Activated naive CD4-positive, alpha-beta T cell treated with anti-CD3 and anti-CD28 coated beads, Interleukin-2, amount 50 U/mL, for 24 hours (primary cell): ENCODE measurements at regions not wholly inside any gene's neighbourhood (a gene's known extent, or its start where the extent isn't known, plus 50 kb on each side); places are given as distances from the start of the nearest gene placed in this dataset.

ENCODE experiments used
- H3K27ac Mint-ChIP-seq: one replicate; pipeline ENCODE4 v1.8.0; 2021; ENCODE audit warnings: mild to moderate bottlenecking, mixed read lengths
- H3K27me3 Mint-ChIP-seq: one replicate; pipeline ENCODE4 v1.8.0; 2021; ENCODE audit warnings: mixed read lengths
- H3K36me3 Mint-ChIP-seq: one replicate; pipeline ENCODE4 v1.8.0; 2021; ENCODE audit warnings: mixed read lengths
- H3K4me1 Mint-ChIP-seq: one replicate; pipeline ENCODE4 v1.8.0; 2021; ENCODE audit warnings: mixed read lengths
- H3K4me3 Mint-ChIP-seq: one replicate; pipeline ENCODE4 v1.8.0; 2021; ENCODE audit warnings: mild to moderate bottlenecking, mixed read lengths
- H3K9me3 Mint-ChIP-seq: one replicate; pipeline ENCODE4 v1.8.0; 2021; ENCODE audit warnings: mixed read lengths

- H3K27ac Mint-ChIP-seq, result no peak overlapping the region
- H3K4me3 Mint-ChIP-seq, result no peak overlapping the region
- H3K4me1 Mint-ChIP-seq, result no peaks in the 10 kb centered on the region
- H3K27me3 Mint-ChIP-seq, result peaks cover 4% of the 10 kb centered on the region
- no peaks in the 10 kb centered on the region for H3K36me3 Mint-ChIP-seq
- no peaks in the 10 kb centered on the region for H3K9me3 Mint-ChIP-seq
These were observed 218.4 kb upstream of the TMTC4 start for GRCh38 chr13:100892981-100893380.

GRCh38 chr13:100890645-100891044 lies 216.1 kb upstream of the TMTC4 start:
- Mint-ChIP-seq H3K4me3 (no peak overlapping the region), H3K36me3 (no peaks in the 10 kb centered on the region), H3K27me3 (peaks cover 3% of the 10 kb centered on the region), H3K4me1 (no peaks in the 10 kb centered on the region), H3K27ac (no peak overlapping the region), H3K9me3 (no peaks in the 10 kb centered on the region)

GRCh38 chr13:100887729-100888151 lies 213.1 kb upstream of the TMTC4 start:
- peaks cover 3% of the 10 kb centered on the region for H3K27me3 Mint-ChIP-seq
- H3K4me3 Mint-ChIP-seq, result no peak overlapping the region
- no peaks in the 10 kb centered on the region for H3K36me3 Mint-ChIP-seq
- H3K9me3 Mint-ChIP-seq, result no peaks in the 10 kb centered on the region
- H3K4me1 Mint-ChIP-seq, result no peaks in the 10 kb centered on the region
- no peak overlapping the region for H3K27ac Mint-ChIP-seq

GRCh38 chr13:100883453-100883852 lies 208.9 kb upstream of the TMTC4 start:
- H3K4me1 Mint-ChIP-seq, result no peaks in the 10 kb centered on the region
- H3K9me3 Mint-ChIP-seq, result no peaks in the 10 kb centered on the region

GRCh38 chr13:100881291-100881864 lies 206.8 kb upstream of the TMTC4 start:
- no peaks in the 10 kb centered on the region for H3K4me1 Mint-ChIP-seq
- peaks cover 14% of the 10 kb centered on the region for H3K27me3 Mint-ChIP-seq
- no peaks in the 10 kb centered on the region for H3K36me3 Mint-ChIP-seq
- H3K4me3 Mint-ChIP-seq, result no peak overlapping the region
- peaks cover 3% of the 10 kb centered on the region for H3K9me3 Mint-ChIP-seq
- no peak overlapping the region for H3K27ac Mint-ChIP-seq

More at GRCh38 chr13:100883453-100883852, 208.9 kb upstream of the TMTC4 start:
- H3K4me3 Mint-ChIP-seq, result no peak overlapping the region
- H3K27me3 Mint-ChIP-seq, result peaks cover 14% of the 10 kb centered on the region
- no peaks in the 10 kb centered on the region for H3K36me3 Mint-ChIP-seq
- H3K27ac Mint-ChIP-seq, result no peak overlapping the region

GRCh38 chr13:100880166-100880565 lies 205.6 kb upstream of the TMTC4 start:
- Mint-ChIP-seq H3K27me3 (peaks cover 19% of the 10 kb centered on the region), H3K9me3 (peaks cover 8% of the 10 kb centered on the region), H3K4me1 (no peaks in the 10 kb centered on the region), H3K27ac (no peak overlapping the region), H3K4me3 (no peak overlapping the region), H3K36me3 (no peaks in the 10 kb centered on the region)

GRCh38 chr13:100879255-100879654 lies 204.7 kb upstream of the TMTC4 start:
- no peak overlapping the region for H3K4me3 Mint-ChIP-seq
- H3K27ac Mint-ChIP-seq, result no peak overlapping the region
- H3K9me3 Mint-ChIP-seq, result peaks cover 8% of the 10 kb centered on the region
- no peaks in the 10 kb centered on the region for H3K36me3 Mint-ChIP-seq
- peaks cover 22% of the 10 kb centered on the region for H3K27me3 Mint-ChIP-seq
- no peaks in the 10 kb centered on the region for H3K4me1 Mint-ChIP-seq

- Mint-ChIP-seq H3K4me3 (no peak overlapping the region), H3K27me3 (peaks cover 24% of the 10 kb centered on the region), H3K4me1 (no peaks in the 10 kb centered on the region), H3K36me3 (no peaks in the 10 kb centered on the region), H3K27ac (no peak overlapping the region), H3K9me3 (peaks cover 8% of the 10 kb centered on the region)
These were observed 201.4 kb upstream of the TMTC4 start for GRCh38 chr13:100876044-100876403.

GRCh38 chr13:100875392-100876043 lies 200.9 kb upstream of the TMTC4 start:
- Mint-ChIP-seq H3K4me3 (no peak overlapping the region), H3K27ac (no peak overlapping the region), H3K9me3 (peaks cover 8% of the 10 kb centered on the region), H3K4me1 (no peaks in the 10 kb centered on the region), H3K27me3 (peaks cover 22% of the 10 kb centered on the region), H3K36me3 (no peaks in the 10 kb centered on the region)

GRCh38 chr13:100872761-100873160 lies 198.2 kb upstream of the TMTC4 start:
- no peaks in the 10 kb centered on the region for H3K4me1 Mint-ChIP-seq
- peaks cover 13% of the 10 kb centered on the region for H3K27me3 Mint-ChIP-seq
- H3K9me3 Mint-ChIP-seq, result peaks cover 8% of the 10 kb centered on the region
- H3K27ac Mint-ChIP-seq, result no peak overlapping the region
- H3K36me3 Mint-ChIP-seq, result peaks cover 1% of the 10 kb centered on the region
- no peak overlapping the region for H3K4me3 Mint-ChIP-seq

- Mint-ChIP-seq H3K4me1 (no peaks in the 10 kb centered on the region), H3K27me3 (peaks cover 11% of the 10 kb centered on the region), H3K4me3 (no peak overlapping the region), H3K27ac (no peak overlapping the region), H3K36me3 (peaks cover 2% of the 10 kb centered on the region), H3K9me3 (peaks cover 13% of the 10 kb centered on the region)
These were observed 196.3 kb upstream of the TMTC4 start for GRCh38 chr13:100870898-100871297.

- no peaks in the 10 kb centered on the region for H3K4me1 Mint-ChIP-seq
- peaks cover 11% of the 10 kb centered on the region for H3K9me3 Mint-ChIP-seq
- H3K27ac Mint-ChIP-seq, result no peak overlapping the region
- no peak overlapping the region for H3K4me3 Mint-ChIP-seq
- H3K27me3 Mint-ChIP-seq, result peaks cover 3% of the 10 kb centered on the region
- no peaks in the 10 kb centered on the region for H3K36me3 Mint-ChIP-seq
These were observed 186.3 kb upstream of the TMTC4 start for GRCh38 chr13:100860866-100861265.

GRCh38 chr13:100859861-100860260 lies 185.3 kb upstream of the TMTC4 start:
- Mint-ChIP-seq H3K27me3 (peaks cover 2% of the 10 kb centered on the region), H3K9me3 (peaks cover 5% of the 10 kb centered on the region), H3K4me1 (no peaks in the 10 kb centered on the region), H3K27ac (no peak overlapping the region), H3K4me3 (no peak overlapping the region), H3K36me3 (no peaks in the 10 kb centered on the region)

GRCh38 chr13:100855151-100855550 lies 180.6 kb upstream of the TMTC4 start:
- H3K36me3 Mint-ChIP-seq, result no peaks in the 10 kb centered on the region
- no peak overlapping the region for H3K27ac Mint-ChIP-seq
- no peaks in the 10 kb centered on the region for H3K27me3 Mint-ChIP-seq
- H3K9me3 Mint-ChIP-seq, result no peaks in the 10 kb centered on the region
- H3K4me3 Mint-ChIP-seq, result no peak overlapping the region
- no peaks in the 10 kb centered on the region for H3K4me1 Mint-ChIP-seq

- Mint-ChIP-seq H3K27ac (no peak overlapping the region), H3K4me3 (no peak overlapping the region), H3K9me3 (no peaks in the 10 kb centered on the region), H3K36me3 (no peaks in the 10 kb centered on the region), H3K27me3 (no peaks in the 10 kb centered on the region), H3K4me1 (no peaks in the 10 kb centered on the region)
These were observed 179.4 kb upstream of the TMTC4 start for GRCh38 chr13:100854006-100854405.

GRCh38 chr13:100853434-100853833 lies 178.8 kb upstream of the TMTC4 start:
- no peak overlapping the region for H3K27ac Mint-ChIP-seq

GRCh38 chr13:100852146-100852545 lies 177.6 kb upstream of the TMTC4 start:
- Mint-ChIP-seq H3K27me3 (no peaks in the 10 kb centered on the region), H3K4me1 (no peaks in the 10 kb centered on the region), H3K9me3 (no peaks in the 10 kb centered on the region), H3K4me3 (no peak overlapping the region), H3K27ac (no peak overlapping the region), H3K36me3 (no peaks in the 10 kb centered on the region)

More at GRCh38 chr13:100853434-100853833, 178.8 kb upstream of the TMTC4 start:
- no peak overlapping the region for H3K4me3 Mint-ChIP-seq
- H3K27me3 Mint-ChIP-seq, result no peaks in the 10 kb centered on the region
- no peaks in the 10 kb centered on the region for H3K36me3 Mint-ChIP-seq
- H3K9me3 Mint-ChIP-seq, result no peaks in the 10 kb centered on the region
- H3K4me1 Mint-ChIP-seq, result no peaks in the 10 kb centered on the region
